ENCODE measurements at regions not wholly inside any gene's neighbourhood (a gene's known extent, or its start where the extent isn't known, plus 50 kb on each side); places are given as distances from the start of the nearest gene placed in this dataset.

GRCh38 chr3:177359593-177360357, 162.5 kb upstream of the TBL1XR1 start (continued):
- no peak for TF ChIP-seq KAT7 (CRISPR knock-in tag; IDR thresholded peaks at IDR 0.05; ENCODE audit: borderline replicate concordance)
- TF ChIP-seq ZSCAN18 (CRISPR knock-in tag; IDR thresholded peaks at IDR 0.05): 0 out of 2 replicates have a peak, but pooled peaks have one; percentile 70
- TF ChIP-seq ZNF512 (CRISPR knock-in tag; IDR thresholded peaks at IDR 0.05; ENCODE audit: borderline replicate concordance): no peak
- no peak for TF ChIP-seq ZNF425 (CRISPR knock-in tag; conservative IDR thresholded peaks at IDR 0.05)
- TF ChIP-seq CDX4 (CRISPR knock-in tag; IDR thresholded peaks at IDR 0.05; ENCODE audit: borderline replicate concordance): no peak
- TF ChIP-seq GRHL2 (CRISPR knock-in tag; IDR thresholded peaks at IDR 0.05; ENCODE audit: insufficient replicate concordance, severe bottlenecking): no peak
- TF ChIP-seq ELF4 (CRISPR knock-in tag; IDR thresholded peaks at IDR 0.05; ENCODE audit: low read depth): 0 out of 2 replicates have a peak, but pooled peaks have one; percentile 51
- TF ChIP-seq ARID4B (CRISPR knock-in tag; IDR thresholded peaks at IDR 0.05; ENCODE audit: borderline replicate concordance): 0 out of 2 replicates have a peak, but pooled peaks have one; percentile 56
- peak; percentile 96 for TF ChIP-seq FOXP4 (CRISPR knock-in tag; IDR thresholded peaks at IDR 0.05)
- peak; percentile 92; the same call in 1 of the 2 replicates for TF ChIP-seq MYBL2 (CRISPR knock-in tag; IDR thresholded peaks at IDR 0.05)
- peak; percentile 88 for TF ChIP-seq E2F5 (CRISPR knock-in tag; IDR thresholded peaks at IDR 0.05)
- TF ChIP-seq USF1 (CRISPR knock-in tag; IDR thresholded peaks at IDR 0.05): peak; percentile 38; the same call in 1 of the 2 replicates
- peak; percentile 99 for TF ChIP-seq ZNF281 (CRISPR knock-in tag; IDR thresholded peaks at IDR 0.05)
- peak; percentile 99 for TF ChIP-seq FOXK1 (CRISPR knock-in tag; IDR thresholded peaks at IDR 0.05)
- no peak; the same call in none of the 2 replicates for TF ChIP-seq CREM (CRISPR knock-in tag; IDR thresholded peaks at IDR 0.05)
- TF ChIP-seq ZNF423 (CRISPR knock-in tag; IDR thresholded peaks at IDR 0.05): peak; percentile 67; the same call in 1 of the 2 replicates
- peak; percentile 86 for TF ChIP-seq SP1 (CRISPR knock-in tag; conservative IDR thresholded peaks at IDR 0.05)
- TF ChIP-seq MXD4 (CRISPR knock-in tag; IDR thresholded peaks at IDR 0.05; ENCODE audit: borderline replicate concordance): no peak
- peak; percentile 91 for TF ChIP-seq GABPB1 (CRISPR knock-in tag; IDR thresholded peaks at IDR 0.05)
- TF ChIP-seq ESRRA (CRISPR knock-in tag; IDR thresholded peaks at IDR 0.05; ENCODE audit: borderline replicate concordance): no peak
